GM19395 (cell line): ENCODE measurements at regions not wholly inside any gene's neighbourhood (a gene's known extent, or its start where the extent isn't known, plus 50 kb on each side); places are given as distances from the start of the nearest gene placed in this dataset.
"Not testable (repeated sequence)": the region's sequence is repeated elsewhere in the genome, so short reads cannot be mapped to it uniquely, and the experiment has no call there.

Experiments
- ATAC-seq: cut with Tn5 transposase; IDR thresholded peaks from one replicate; pipeline ENCODE4 v1.9.1; 2021; ENCODE audit warnings: mild to moderate bottlenecking, moderate library complexity; ENCODE audit not compliant: unreplicated experiment

- no peak for ATAC-seq
These were observed 98.7 kb upstream of the SEMA3D start for GRCh38 chr7:85285527-85285926.

- no peak for ATAC-seq
These were observed 88.3 kb upstream of the SEMA3D start for GRCh38 chr7:85275204-85275603.

- ATAC-seq, result no peak
These were observed 87.6 kb upstream of the SEMA3D start for GRCh38 chr7:85274454-85274853.

- no peak for ATAC-seq
These were observed 76.0 kb upstream of the SEMA3D start for GRCh38 chr7:85262891-85263290.

GRCh38 chr7:85261336-85261735 is 74.5 kb upstream of the SEMA3D start:
- ATAC-seq, result no peak

GRCh38 chr7:85249787-85250186 is 62.9 kb upstream of the SEMA3D start:
- ATAC-seq, result not testable (repeated sequence)

GRCh38 chr7:85239109-85239508 is 52.3 kb upstream of the SEMA3D start:
- no peak for ATAC-seq

GRCh38 chr7:85237721-85238120 is 50.9 kb upstream of the SEMA3D start:
- no peak for ATAC-seq
